Mucosa of descending colon (tissue), 3 donors: ENCODE measurements at regions not wholly inside any gene's neighbourhood (a gene's known extent, or its start where the extent isn't known, plus 50 kb on each side); places are given as distances from the start of the nearest gene placed in this dataset.

Experiments used
- ATAC-seq: fragments of 200-7000 bp; cut with Tn5 transposase; one replicate; pipeline ENCODE4 v1.9.1; 2020; ENCODE audit warnings: mild to moderate bottlenecking, moderate library complexity
- DNase-seq, 3 donors: peaks; one replicate each; pipeline ENCODE4 v3.0.0-alpha.2; 2020
- H3K36me3 ChIP-seq: fragments of 200-600 bp; one replicate; pipeline ENCODE4 v1.8.0; 2021; ENCODE audit warnings: low read depth, mild to moderate bottlenecking
- H3K4me1 ChIP-seq: fragments of 200-600 bp; one replicate; pipeline ENCODE4 v1.8.0; 2021; ENCODE audit warnings: low read depth, mild to moderate bottlenecking
- H3K4me3 ChIP-seq: fragments of 200-600 bp; one replicate; pipeline ENCODE4 v1.8.0; 2021; ENCODE audit warnings: mild to moderate bottlenecking
- H3K9me3 ChIP-seq: fragments of 200-600 bp; one replicate; pipeline ENCODE4 v1.8.0; 2021; ENCODE audit warnings: mild to moderate bottlenecking
- intact Hi-C, 2 donors: fragments of 100-400 bp; cut with DNase I in 1 of 2; cut with micrococcal nuclease in 1 of 2; formaldehyde crosslinking; loops; one replicate each; pipeline versions ENCODE4 v1.11.0 to v1.11.1; 2022; cut with DNase I, micrococcal nuclease
- TF ChIP-seq, protein P1 (sequence below): fragments of 200-600 bp; IDR thresholded peaks from one replicate; pipeline ENCODE4 v1.8.0; 2022; ENCODE audit warnings: antibody characterized with exemption, mild to moderate bottlenecking
- donor health status: DM: no; HTN: no; CAD: no; lungs with moderate emphysema.
- donor health status: DM: no; HTN: no; CAD: no.
- donor health status: DM: no; HTN: yes; CAD: no.

- TF ChIP-seq, protein P1, sequence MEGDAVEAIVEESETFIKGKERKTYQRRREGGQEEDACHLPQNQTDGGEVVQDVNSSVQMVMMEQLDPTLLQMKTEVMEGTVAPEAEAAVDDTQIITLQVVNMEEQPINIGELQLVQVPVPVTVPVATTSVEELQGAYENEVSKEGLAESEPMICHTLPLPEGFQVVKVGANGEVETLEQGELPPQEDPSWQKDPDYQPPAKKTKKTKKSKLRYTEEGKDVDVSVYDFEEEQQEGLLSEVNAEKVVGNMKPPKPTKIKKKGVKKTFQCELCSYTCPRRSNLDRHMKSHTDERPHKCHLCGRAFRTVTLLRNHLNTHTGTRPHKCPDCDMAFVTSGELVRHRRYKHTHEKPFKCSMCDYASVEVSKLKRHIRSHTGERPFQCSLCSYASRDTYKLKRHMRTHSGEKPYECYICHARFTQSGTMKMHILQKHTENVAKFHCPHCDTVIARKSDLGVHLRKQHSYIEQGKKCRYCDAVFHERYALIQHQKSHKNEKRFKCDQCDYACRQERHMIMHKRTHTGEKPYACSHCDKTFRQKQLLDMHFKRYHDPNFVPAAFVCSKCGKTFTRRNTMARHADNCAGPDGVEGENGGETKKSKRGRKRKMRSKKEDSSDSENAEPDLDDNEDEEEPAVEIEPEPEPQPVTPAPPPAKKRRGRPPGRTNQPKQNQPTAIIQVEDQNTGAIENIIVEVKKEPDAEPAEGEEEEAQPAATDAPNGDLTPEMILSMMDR, result no peak
- DNase-seq, result no peak
- H3K4me1 ChIP-seq, result no peaks in the 10 kb centered on the region
- no peaks in the 10 kb centered on the region for H3K9me3 ChIP-seq
- H3K4me3 ChIP-seq, result no peak overlapping the region
- H3K36me3 ChIP-seq, result no peaks in the 10 kb centered on the region
- intact Hi-C loops, result loop anchor here (5.0 to 10.0 kb wide), 2 partner anchors 183 to 191 kb away; no protein-coding TSS in a partner anchor
- no peak for ATAC-seq
These were observed 68.3 kb upstream of the PSMA6 start for GRCh38 chr14:35223927-35224326.

- ATAC-seq, result no peak
- no peak for DNase-seq
- Histone ChIP-seq H3K4me3 (no peak overlapping the region), H3K9me3 (no peaks in the 10 kb centered on the region), H3K36me3 (no peaks in the 10 kb centered on the region), H3K4me1 (no peaks in the 10 kb centered on the region)
- intact Hi-C loops, result loop anchor here (5.0 to 10.0 kb wide), 2 partner anchors 183 to 190 kb away; no protein-coding TSS in a partner anchor
- TF ChIP-seq, protein P1, result no peak
These were observed 67.6 kb upstream of the PSMA6 start for GRCh38 chr14:35224615-35225014.

GRCh38 chr14:35229084-35229791 lies 62.9 kb upstream of the PSMA6 start:
- Histone ChIP-seq H3K36me3 (no peaks in the 10 kb centered on the region), H3K4me1 (no peaks in the 10 kb centered on the region), H3K4me3 (no peak overlapping the region), H3K9me3 (no peaks in the 10 kb centered on the region)
- TF ChIP-seq, protein P1, result no peak
- no peak for DNase-seq
- intact Hi-C loops, result loop anchor here in 1 of 2 donors (10.0 kb wide), 1 partner anchor 186 kb away; no protein-coding TSS in a partner anchor
- ATAC-seq, result peak; percentile 39

- Histone ChIP-seq H3K9me3 (no peaks in the 10 kb centered on the region), H3K36me3 (no peaks in the 10 kb centered on the region), H3K4me3 (no peak overlapping the region), H3K4me1 (no peaks in the 10 kb centered on the region)
- no peak for DNase-seq
- no peak for ATAC-seq
- intact Hi-C loops, result loop anchor here in 1 of 2 donors (10.0 kb wide), 1 partner anchor 185 kb away; no protein-coding TSS in a partner anchor
- TF ChIP-seq, protein P1, result no peak
These were observed 62.4 kb upstream of the PSMA6 start for GRCh38 chr14:35229792-35230089.

- TF ChIP-seq, protein P1, result no peak
- intact Hi-C loops, result no loop called here
- no peak for DNase-seq
- Histone ChIP-seq H3K36me3 (no peaks in the 10 kb centered on the region), H3K4me3 (no peak overlapping the region), H3K4me1 (no peaks in the 10 kb centered on the region), H3K9me3 (no peaks in the 10 kb centered on the region)
- no peak for ATAC-seq
These were observed 60.9 kb upstream of the PSMA6 start for GRCh38 chr14:35231207-35231760.
